ENCODE measurements at regions not wholly inside any gene's neighbourhood (a gene's known extent, or its start where the extent isn't known, plus 50 kb on each side); places are given as distances from the start of the nearest gene placed in this dataset.
A peak's percentile ranks its signal among the peaks of the same experiment; 100 is the strongest.

DNA sequence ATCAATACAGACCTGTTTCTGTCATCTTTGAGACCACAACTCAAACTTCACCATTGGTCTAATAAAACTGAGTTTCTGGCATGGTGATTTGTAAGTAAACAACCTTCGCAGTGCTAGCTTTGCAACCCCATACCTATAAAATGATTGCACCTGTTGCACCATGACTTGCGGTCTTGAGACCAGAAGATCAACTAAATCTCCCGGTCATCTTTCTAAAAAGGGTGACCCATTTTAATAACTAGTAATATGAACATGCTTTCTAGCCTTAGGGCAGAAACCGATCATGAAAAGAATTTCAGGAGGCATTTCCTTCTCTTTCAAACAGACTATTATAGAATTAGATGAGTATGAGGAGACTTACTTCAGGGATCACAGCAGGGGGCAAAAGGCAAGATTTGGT, 151.9 kb upstream of the ZNF385D start:
- TF ChIP-seq, protein P1, sequence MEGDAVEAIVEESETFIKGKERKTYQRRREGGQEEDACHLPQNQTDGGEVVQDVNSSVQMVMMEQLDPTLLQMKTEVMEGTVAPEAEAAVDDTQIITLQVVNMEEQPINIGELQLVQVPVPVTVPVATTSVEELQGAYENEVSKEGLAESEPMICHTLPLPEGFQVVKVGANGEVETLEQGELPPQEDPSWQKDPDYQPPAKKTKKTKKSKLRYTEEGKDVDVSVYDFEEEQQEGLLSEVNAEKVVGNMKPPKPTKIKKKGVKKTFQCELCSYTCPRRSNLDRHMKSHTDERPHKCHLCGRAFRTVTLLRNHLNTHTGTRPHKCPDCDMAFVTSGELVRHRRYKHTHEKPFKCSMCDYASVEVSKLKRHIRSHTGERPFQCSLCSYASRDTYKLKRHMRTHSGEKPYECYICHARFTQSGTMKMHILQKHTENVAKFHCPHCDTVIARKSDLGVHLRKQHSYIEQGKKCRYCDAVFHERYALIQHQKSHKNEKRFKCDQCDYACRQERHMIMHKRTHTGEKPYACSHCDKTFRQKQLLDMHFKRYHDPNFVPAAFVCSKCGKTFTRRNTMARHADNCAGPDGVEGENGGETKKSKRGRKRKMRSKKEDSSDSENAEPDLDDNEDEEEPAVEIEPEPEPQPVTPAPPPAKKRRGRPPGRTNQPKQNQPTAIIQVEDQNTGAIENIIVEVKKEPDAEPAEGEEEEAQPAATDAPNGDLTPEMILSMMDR (IDR thresholded peaks at IDR 0.05) = no peak
- Histone ChIP-seq H3K36me3 (no peaks in the 10 kb centered on the region), H3K27me3 (no peaks in the 10 kb centered on the region), H3K9me3 (no peaks in the 10 kb centered on the region), H3K4me3 (no peak overlapping the region), H3K27ac (no peak overlapping the region), H3K4me1 (no peaks in the 10 kb centered on the region)
- DNase-seq (no peak), ATAC-seq (no peak)
- intact Hi-C loops (cut with DNase I) = no loop called here

DNA sequence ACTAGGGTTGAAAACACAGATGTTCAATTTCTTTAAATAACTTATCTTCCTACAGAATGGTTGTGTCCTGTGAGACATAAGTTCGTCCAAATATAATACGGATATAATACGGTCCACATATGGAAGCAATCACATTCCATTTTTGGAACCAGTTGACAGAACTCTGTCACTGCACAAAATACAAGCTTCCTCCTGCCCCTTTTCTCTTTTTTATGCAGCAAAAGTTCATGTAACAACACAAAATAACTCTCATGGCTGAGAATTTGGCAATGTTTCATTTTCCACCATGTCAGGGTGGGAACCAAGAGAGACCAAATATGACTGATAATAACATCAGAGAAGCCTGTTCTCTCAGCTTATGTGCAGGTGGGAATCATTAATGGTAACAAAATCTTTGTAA, 158.1 kb upstream of the ZNF385D start:
- Histone ChIP-seq H3K27me3 (no peaks in the 10 kb centered on the region), H3K4me3 (no peak overlapping the region), H3K9me3 (no peaks in the 10 kb centered on the region), H3K27ac (no peak overlapping the region), H3K36me3 (no peaks in the 10 kb centered on the region), H3K4me1 (no peaks in the 10 kb centered on the region)
- DNase-seq (no peak), ATAC-seq (no peak)
- intact Hi-C loops (cut with DNase I) = no loop called here
- TF ChIP-seq, protein P1 (IDR thresholded peaks at IDR 0.05) = no peak

DNA sequence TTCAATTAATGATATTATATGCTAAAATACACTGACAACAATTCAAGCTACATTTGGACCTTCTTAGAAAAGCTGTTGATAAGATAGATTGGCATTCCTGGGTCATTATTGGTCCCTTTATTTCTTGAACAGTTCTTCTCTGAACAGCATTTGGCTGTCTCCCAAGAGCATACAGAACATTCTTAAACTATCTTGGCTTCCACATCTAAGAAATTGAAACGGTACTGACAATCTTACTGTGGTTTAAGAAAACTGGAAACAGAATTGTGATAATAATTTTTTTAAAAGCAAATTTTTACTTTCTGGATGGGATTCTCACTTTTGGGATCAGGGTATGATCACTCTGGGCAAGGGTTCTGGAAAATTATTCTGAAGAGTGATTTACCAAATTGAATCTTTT, 161.7 kb upstream of the ZNF385D start:
- TF ChIP-seq, protein P1 (IDR thresholded peaks at IDR 0.05) = no peak
- Histone ChIP-seq H3K9me3 (no peaks in the 10 kb centered on the region), H3K27ac (no peak overlapping the region), H3K4me1 (no peaks in the 10 kb centered on the region), H3K36me3 (no peaks in the 10 kb centered on the region), H3K4me3 (no peak overlapping the region), H3K27me3 (no peaks in the 10 kb centered on the region)
- ATAC-seq (no peak), DNase-seq (peak in 1 of 4 donors; percentile 19)
- intact Hi-C loops (cut with DNase I) = no loop called here

DNA sequence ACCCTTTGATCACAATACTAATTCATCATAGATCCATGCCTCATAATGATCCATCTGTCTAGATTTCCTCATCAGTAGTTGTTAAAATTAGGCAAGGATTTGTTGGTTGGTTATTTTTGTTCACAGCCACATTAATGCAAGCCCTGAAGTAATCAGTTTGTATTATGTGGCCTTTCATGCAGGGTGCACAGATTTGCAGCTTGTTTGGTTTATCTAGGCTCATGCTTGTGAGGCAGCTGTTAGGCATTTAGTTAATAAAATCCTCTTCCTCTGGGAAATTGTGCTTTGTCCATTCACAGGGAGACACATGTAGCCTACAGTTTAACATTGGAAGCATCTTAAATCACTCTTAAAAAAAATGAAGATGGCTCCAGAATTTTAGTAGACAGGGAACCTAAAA, 162.8 kb upstream of the ZNF385D start:
- H3K9me3 ChIP-seq = no peaks in the 10 kb centered on the region
- DNase-seq (no peak), ATAC-seq (no peak)
- H3K4me1 ChIP-seq = no peaks in the 10 kb centered on the region
- intact Hi-C loops (cut with DNase I) = no loop called here
- H3K27me3 ChIP-seq = no peaks in the 10 kb centered on the region
- no peak overlapping the region for H3K27ac ChIP-seq
- TF ChIP-seq, protein P1 (IDR thresholded peaks at IDR 0.05) = no peak
- H3K36me3 ChIP-seq = no peaks in the 10 kb centered on the region
- H3K4me3 ChIP-seq = no peak overlapping the region

DNA sequence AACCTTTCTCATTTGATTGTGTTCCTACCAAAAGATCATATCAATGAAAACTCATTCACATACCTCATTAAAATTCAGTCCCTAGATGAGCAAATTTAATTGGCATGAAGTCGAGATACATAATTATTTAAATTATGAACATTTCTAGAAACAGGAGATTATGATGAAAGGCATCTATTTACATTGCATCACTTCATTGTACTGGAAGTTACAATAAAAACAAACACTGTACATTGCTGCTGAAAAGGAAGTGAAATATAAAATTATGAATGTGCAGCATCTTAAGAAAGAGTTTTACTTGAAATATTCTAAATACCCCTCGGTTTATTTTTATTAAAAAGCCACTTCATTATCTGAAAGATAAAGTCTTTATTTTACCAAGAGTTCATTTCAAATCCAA, 163.4 kb upstream of the ZNF385D start:
- H3K4me1 ChIP-seq = no peaks in the 10 kb centered on the region
- H3K36me3 ChIP-seq = no peaks in the 10 kb centered on the region
- intact Hi-C loops (cut with DNase I) = no loop called here
- no peaks in the 10 kb centered on the region for H3K27me3 ChIP-seq
- no peak overlapping the region for H3K4me3 ChIP-seq
- H3K27ac ChIP-seq = no peak overlapping the region
- no peak for ATAC-seq
- no peak for DNase-seq
- TF ChIP-seq, protein P1 (IDR thresholded peaks at IDR 0.05) = no peak
- H3K9me3 ChIP-seq = no peaks in the 10 kb centered on the region

Data from left lung (tissue), 4 donors.